ENCODE measurements at regions not wholly inside any gene's neighbourhood (a gene's known extent, or its start where the extent isn't known, plus 50 kb on each side); places are given as distances from the start of the nearest gene placed in this dataset.

DNA sequence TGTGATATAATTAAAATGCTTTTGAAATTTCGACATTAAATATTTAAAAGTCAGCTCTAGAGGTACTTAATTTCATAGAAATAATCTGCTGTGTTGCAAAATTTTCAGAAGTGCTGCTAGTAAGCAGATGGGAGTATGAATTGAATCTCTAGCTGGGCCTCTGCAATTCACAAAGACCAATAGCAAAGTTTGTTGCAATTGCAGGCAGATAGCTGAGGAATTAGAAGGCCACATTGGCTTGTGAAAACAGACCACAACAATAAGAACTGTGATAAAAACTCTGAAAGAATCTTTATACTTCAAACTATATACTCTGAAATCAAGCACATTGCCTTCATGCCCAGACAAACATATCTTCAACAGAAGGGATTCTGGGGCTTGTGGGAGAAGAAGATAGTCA, 636.3 kb upstream of the SOX9 start:
- TF ChIP-seq HEYL (CRISPR knock-in tag; IDR thresholded peaks at IDR 0.05) (no peak), BHLHE40 (IDR thresholded peaks at IDR 0.05; ENCODE audit: low read depth, low read length) (no peak), EHF (CRISPR knock-in tag; IDR thresholded peaks at IDR 0.05) (no peak)
- WGBS (ENCODE audit: missing lambda C conversion rate) = 2% methylated on average over 1 of the region's 1 CpG
- no peak for FAIRE-seq

DNA sequence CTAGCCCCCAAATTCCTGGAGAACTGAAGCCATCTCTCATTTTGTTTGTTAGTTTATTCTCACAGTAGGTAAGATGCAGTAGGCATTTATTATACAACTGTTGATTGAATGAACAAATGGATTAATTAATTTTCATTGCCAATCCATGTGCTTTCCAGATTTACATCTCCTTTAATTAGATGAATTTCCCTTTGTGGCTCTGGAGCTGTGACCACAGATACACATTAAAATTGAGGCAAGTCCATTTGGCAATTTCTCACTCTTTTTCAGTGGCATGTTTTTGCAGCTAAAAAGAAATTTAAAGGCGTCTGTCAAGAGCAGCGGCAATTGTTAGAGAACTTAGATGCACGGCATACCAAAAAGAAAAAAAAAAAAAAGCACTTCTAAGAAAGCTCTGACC, 635.4 kb upstream of the SOX9 start:
- no peak for FAIRE-seq
- TF ChIP-seq, protein P1, sequence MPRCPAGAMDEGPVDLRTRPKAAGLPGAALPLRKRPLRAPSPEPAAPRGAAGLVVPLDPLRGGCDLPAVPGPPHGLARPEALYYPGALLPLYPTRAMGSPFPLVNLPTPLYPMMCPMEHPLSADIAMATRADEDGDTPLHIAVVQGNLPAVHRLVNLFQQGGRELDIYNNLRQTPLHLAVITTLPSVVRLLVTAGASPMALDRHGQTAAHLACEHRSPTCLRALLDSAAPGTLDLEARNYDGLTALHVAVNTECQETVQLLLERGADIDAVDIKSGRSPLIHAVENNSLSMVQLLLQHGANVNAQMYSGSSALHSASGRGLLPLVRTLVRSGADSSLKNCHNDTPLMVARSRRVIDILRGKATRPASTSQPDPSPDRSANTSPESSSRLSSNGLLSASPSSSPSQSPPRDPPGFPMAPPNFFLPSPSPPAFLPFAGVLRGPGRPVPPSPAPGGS (IDR thresholded peaks at IDR 0.05) = no peak
- TF ChIP-seq HEYL (CRISPR knock-in tag; IDR thresholded peaks at IDR 0.05) = no peak
- TF ChIP-seq JUN (IDR thresholded peaks at IDR 0.05) = no peak
- TF ChIP-seq TFCP2L1 (CRISPR knock-in tag; IDR thresholded peaks at IDR 0.05) = no peak
- TF ChIP-seq CBX8 (IDR thresholded peaks at IDR 0.05) = no peak
- TF ChIP-seq, protein P2, sequence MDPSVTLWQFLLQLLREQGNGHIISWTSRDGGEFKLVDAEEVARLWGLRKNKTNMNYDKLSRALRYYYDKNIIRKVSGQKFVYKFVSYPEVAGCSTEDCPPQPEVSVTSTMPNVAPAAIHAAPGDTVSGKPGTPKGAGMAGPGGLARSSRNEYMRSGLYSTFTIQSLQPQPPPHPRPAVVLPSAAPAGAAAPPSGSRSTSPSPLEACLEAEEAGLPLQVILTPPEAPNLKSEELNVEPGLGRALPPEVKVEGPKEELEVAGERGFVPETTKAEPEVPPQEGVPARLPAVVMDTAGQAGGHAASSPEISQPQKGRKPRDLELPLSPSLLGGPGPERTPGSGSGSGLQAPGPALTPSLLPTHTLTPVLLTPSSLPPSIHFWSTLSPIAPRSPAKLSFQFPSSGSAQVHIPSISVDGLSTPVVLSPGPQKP (IDR thresholded peaks at IDR 0.05; ENCODE audit: low read depth, low read length) = no peak
- TF ChIP-seq, protein P3, sequence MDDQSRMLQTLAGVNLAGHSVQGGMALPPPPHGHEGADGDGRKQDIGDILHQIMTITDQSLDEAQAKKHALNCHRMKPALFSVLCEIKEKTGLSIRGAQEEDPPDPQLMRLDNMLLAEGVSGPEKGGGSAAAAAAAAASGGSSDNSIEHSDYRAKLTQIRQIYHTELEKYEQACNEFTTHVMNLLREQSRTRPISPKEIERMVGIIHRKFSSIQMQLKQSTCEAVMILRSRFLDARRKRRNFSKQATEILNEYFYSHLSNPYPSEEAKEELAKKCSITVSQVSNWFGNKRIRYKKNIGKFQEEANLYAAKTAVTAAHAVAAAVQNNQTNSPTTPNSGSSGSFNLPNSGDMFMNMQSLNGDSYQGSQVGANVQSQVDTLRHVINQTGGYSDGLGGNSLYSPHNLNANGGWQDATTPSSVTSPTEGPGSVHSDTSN (IDR thresholded peaks at IDR 0.05) = no peak
- TF ChIP-seq CBX2 (IDR thresholded peaks at IDR 0.05; ENCODE audit: borderline replicate concordance, low read depth) = no peak
- POLR2A ChIA-PET = no interaction called here
- Histone ChIP-seq H3K9me3 (no peaks in the 10 kb centered on the region), H3K4me2 (no peak overlapping the region), H3K4me1 (no peaks in the 10 kb centered on the region), H3K27ac (no peak overlapping the region), H3K4me3 (no peak overlapping the region)
- ATAC-seq = no peak
- DNase-seq (ENCODE audit: low read depth in 1 of 2, low spot score in 1 of 2) = no peak
- CTCF ChIA-PET = interaction anchor here (0.6 to 3.3 kb wide), 5 partner anchors 9 to 196 kb away, joined by 3 to 19 read pairs (median 3); no protein-coding TSS in a partner anchor
- 69% methylated on average over 3 of the region's 3 CpGs for WGBS (ENCODE audit: missing lambda C conversion rate)

More for the DNA sequence above, 636.3 kb upstream of the SOX9 start:
- no peak overlapping the region for H3K4me2 ChIP-seq
- ChIA-PET POLR2A (no interaction called here), CTCF (interaction anchor here (0.6 to 3.3 kb wide), 4 partner anchors 8 to 977 kb away, joined by 3 to 19 read pairs (median 4); no protein-coding TSS in a partner anchor)
- no peaks in the 10 kb centered on the region for H3K4me1 ChIP-seq
- DNase-seq (ENCODE audit: low read depth in 1 of 2, low spot score in 1 of 2) (no peak), ATAC-seq (no peak)
- H3K4me3 ChIP-seq = no peak overlapping the region
- no peak overlapping the region for H3K27ac ChIP-seq
- no peaks in the 10 kb centered on the region for H3K9me3 ChIP-seq

DNA sequence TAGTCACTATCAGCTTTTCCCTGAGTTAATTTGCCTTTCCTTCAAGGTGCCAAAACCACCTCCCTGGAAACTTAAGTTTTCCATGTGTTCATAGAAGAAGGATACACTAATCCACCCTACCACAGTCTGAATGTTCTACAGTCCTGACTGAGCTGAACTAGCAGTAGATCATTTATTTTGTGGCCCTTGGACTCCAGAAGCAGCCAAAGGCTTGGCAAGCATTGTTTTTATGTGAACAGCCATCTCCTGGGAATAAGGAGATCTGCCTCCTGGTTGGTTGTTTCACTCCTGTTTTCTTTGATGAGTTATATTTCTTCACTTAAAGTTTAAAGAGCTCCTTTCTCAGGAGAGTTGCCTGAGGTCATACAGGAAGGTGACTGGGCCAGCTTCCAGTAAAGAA, 634.6 kb upstream of the SOX9 start:
- peak; percentile 13 for FAIRE-seq
- no peak for TF ChIP-seq SREBF2 (IDR thresholded peaks at IDR 0.05)

DNA sequence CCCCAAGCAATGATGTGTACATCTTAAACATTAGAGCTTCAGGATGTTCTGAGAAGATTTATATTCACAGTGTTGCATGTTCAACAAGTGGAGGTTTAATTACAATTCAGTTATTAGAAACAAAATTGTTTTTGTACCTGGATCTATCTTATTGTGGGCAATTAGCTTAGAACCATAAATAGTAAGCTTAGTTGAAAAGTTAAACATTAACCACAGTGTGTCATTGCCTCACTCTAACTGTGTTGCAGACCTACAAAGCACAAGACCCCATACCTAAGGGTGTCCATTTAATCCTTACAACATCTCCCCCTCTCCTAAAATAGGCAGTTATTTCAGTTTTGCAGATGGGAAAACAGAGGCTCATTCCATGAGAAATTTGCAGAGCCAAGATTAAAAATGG, 632.0 kb upstream of the SOX9 start:
- no peak for ATAC-seq
- no peaks in the 10 kb centered on the region for H3K4me1 ChIP-seq
- no peaks in the 10 kb centered on the region for H3K9me3 ChIP-seq
- CTCF ChIA-PET = interaction anchor here (1.0 kb wide), 1 partner anchor 15 kb away, joined by 5 read pairs; no protein-coding TSS in a partner anchor
- no peak overlapping the region for H3K27ac ChIP-seq
- POLR2A ChIA-PET = no interaction called here
- no peak for TF ChIP-seq MAZ (IDR thresholded peaks at IDR 0.05; ENCODE audit: borderline replicate concordance, low read depth, low read length)
- TF ChIP-seq EP300 (IDR thresholded peaks at IDR 0.05) = no peak
- no peak for TF ChIP-seq POLR2A (IDR thresholded peaks at IDR 0.05; ENCODE audit: low read length)
- TF ChIP-seq SMC3 (IDR thresholded peaks at IDR 0.05) = no peak
- no peak for TF ChIP-seq CBX8 (IDR thresholded peaks at IDR 0.05)
- TF ChIP-seq MYC (IDR thresholded peaks at IDR 0.05; ENCODE audit: borderline replicate concordance, low read length) = no peak
- TF ChIP-seq, protein P4, sequence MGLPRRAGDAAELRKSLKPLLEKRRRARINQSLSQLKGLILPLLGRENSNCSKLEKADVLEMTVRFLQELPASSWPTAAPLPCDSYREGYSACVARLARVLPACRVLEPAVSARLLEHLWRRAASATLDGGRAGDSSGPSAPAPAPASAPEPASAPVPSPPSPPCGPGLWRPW (IDR thresholded peaks at IDR 0.05) = no peak
- TF ChIP-seq FOXS1 (CRISPR knock-in tag; IDR thresholded peaks at IDR 0.05) = no peak
- no peak for TF ChIP-seq RFX5 (IDR thresholded peaks at IDR 0.05)
- TF ChIP-seq, protein P5, sequence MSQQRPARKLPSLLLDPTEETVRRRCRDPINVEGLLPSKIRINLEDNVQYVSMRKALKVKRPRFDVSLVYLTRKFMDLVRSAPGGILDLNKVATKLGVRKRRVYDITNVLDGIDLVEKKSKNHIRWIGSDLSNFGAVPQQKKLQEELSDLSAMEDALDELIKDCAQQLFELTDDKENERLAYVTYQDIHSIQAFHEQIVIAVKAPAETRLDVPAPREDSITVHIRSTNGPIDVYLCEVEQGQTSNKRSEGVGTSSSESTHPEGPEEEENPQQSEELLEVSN (IDR thresholded peaks at IDR 0.05; ENCODE audit: borderline replicate concordance, low read depth) = no peak
- TF ChIP-seq, protein P6, sequence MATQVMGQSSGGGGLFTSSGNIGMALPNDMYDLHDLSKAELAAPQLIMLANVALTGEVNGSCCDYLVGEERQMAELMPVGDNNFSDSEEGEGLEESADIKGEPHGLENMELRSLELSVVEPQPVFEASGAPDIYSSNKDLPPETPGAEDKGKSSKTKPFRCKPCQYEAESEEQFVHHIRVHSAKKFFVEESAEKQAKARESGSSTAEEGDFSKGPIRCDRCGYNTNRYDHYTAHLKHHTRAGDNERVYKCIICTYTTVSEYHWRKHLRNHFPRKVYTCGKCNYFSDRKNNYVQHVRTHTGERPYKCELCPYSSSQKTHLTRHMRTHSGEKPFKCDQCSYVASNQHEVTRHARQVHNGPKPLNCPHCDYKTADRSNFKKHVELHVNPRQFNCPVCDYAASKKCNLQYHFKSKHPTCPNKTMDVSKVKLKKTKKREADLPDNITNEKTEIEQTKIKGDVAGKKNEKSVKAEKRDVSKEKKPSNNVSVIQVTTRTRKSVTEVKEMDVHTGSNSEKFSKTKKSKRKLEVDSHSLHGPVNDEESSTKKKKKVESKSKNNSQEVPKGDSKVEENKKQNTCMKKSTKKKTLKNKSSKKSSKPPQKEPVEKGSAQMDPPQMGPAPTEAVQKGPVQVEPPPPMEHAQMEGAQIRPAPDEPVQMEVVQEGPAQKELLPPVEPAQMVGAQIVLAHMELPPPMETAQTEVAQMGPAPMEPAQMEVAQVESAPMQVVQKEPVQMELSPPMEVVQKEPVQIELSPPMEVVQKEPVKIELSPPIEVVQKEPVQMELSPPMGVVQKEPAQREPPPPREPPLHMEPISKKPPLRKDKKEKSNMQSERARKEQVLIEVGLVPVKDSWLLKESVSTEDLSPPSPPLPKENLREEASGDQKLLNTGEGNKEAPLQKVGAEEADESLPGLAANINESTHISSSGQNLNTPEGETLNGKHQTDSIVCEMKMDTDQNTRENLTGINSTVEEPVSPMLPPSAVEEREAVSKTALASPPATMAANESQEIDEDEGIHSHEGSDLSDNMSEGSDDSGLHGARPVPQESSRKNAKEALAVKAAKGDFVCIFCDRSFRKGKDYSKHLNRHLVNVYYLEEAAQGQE (IDR thresholded peaks at IDR 0.05) = no peak
- DNase-seq (ENCODE audit: low read depth in 1 of 2, low spot score in 1 of 2) = no peak
- no peak overlapping the region for H3K4me3 ChIP-seq
- FAIRE-seq = peak; percentile 74
- no peak overlapping the region for H3K4me2 ChIP-seq

More for the DNA sequence above, 634.6 kb upstream of the SOX9 start:
- H3K4me3 ChIP-seq = no peak overlapping the region
- DNase-seq (ENCODE audit: low read depth in 1 of 2, low spot score in 1 of 2) = no peak
- ATAC-seq = no peak
- H3K27ac ChIP-seq = no peak overlapping the region
- CTCF ChIA-PET = interaction anchor here (0.6 to 3.3 kb wide), 3 partner anchors 13 to 196 kb away, joined by 3 to 19 read pairs (median 4); no protein-coding TSS in a partner anchor
- H3K4me2 ChIP-seq = no peak overlapping the region
- no peaks in the 10 kb centered on the region for H3K9me3 ChIP-seq
- POLR2A ChIA-PET = no interaction called here
- no peaks in the 10 kb centered on the region for H3K4me1 ChIP-seq
